PC-9 (cell line): ENCODE measurements at regions not wholly inside any gene's neighbourhood (a gene's known extent, or its start where the extent isn't known, plus 50 kb on each side); places are given as distances from the start of the nearest gene placed in this dataset.

Experiments used
- BruUV-seq: library from RNA; stranded (reverse); fragments of 400-500 nt; replicated peaks from 2 replicates; lab custom pipeline; 2021; lab: Mats Ljungman, UMichigan
- CTCF ChIA-PET: fragments of 300-600 bp; sonication (Branson Sonifier 250); formaldehyde crosslinking; loops from one replicate; lab custom pipeline; 2022; ENCODE audit warnings: antibody characterized with exemption; lab: Charles Lee
- POLR2A ChIA-PET: fragments of 300-600 bp; sonication (Branson Sonifier 250); formaldehyde crosslinking; loops from one replicate; lab custom pipeline; 2022; ENCODE audit warnings: antibody characterized with exemption; ENCODE audit not compliant: unreplicated experiment; lab: Charles Lee
- DNase-seq, 2 experiments: peaks; one replicate each; pipeline versions ENCODE4 v3.0.0 to v3.0.0-alpha.2; 2015 to 2022; ENCODE audit warnings: mixed read lengths in 1 of 2
- H2AFZ ChIP-seq: fragments of 200-600 bp; sonication (generic); 2 replicates; pipeline ENCODE4 v1.8.1; 2017; ENCODE audit warnings: antibody characterized with exemption
- H3F3A ChIP-seq: fragments of 200-600 bp; sonication (generic); 2 replicates; pipeline ENCODE4 v1.8.1; 2017; ENCODE audit warnings: antibody characterized with exemption, mild to moderate bottlenecking, low read depth; ENCODE audit not compliant: insufficient read depth
- H3K27ac ChIP-seq: fragments of 200-600 bp; sonication (generic); 2 replicates; pipeline ENCODE4 v1.6.1; 2016; ENCODE audit warnings: mixed run types
- H3K27me3 ChIP-seq: fragments of 200-600 bp; sonication (generic); 2 replicates; pipeline ENCODE4 v1.6.1; 2016; ENCODE audit warnings: low read depth, mixed run types; ENCODE audit not compliant: insufficient read depth
- H3K36me3 ChIP-seq: fragments of 200-600 bp; sonication (generic); 2 replicates; pipeline ENCODE4 v1.6.1; 2016; ENCODE audit warnings: low read depth, mixed run types
- H3K4me1 ChIP-seq: fragments of 200-600 bp; sonication (generic); replicated peaks from 2 replicates; pipeline ENCODE4 v1.6.1; 2016; ENCODE audit warnings: mixed run types; ENCODE audit not compliant: insufficient read depth
- H3K4me2 ChIP-seq: fragments of 200-600 bp; sonication (generic); 2 replicates; pipeline ENCODE4 v1.6.1; 2017; ENCODE audit warnings: mixed run types
- H3K4me3 ChIP-seq: fragments of 200-600 bp; sonication (generic); 2 replicates; pipeline ENCODE4 v1.6.1; 2016; ENCODE audit warnings: mixed run types
- H3K79me2 ChIP-seq: fragments of 200-600 bp; sonication (generic); 2 replicates; pipeline ENCODE4 v1.6.1; 2017; ENCODE audit warnings: low read depth, mixed run types
- H3K9me2 ChIP-seq: fragments of 200-600 bp; sonication (generic); 2 replicates; pipeline ENCODE4 v1.8.1; 2017; ENCODE audit warnings: mild to moderate bottlenecking; ENCODE audit not compliant: insufficient read depth
- H3K9me3 ChIP-seq: fragments of 200-600 bp; sonication (generic); 2 replicates; pipeline ENCODE4 v1.8.1; 2016; ENCODE audit warnings: low read depth; ENCODE audit not compliant: insufficient read depth
- H4K20me1 ChIP-seq: fragments of 200-600 bp; sonication (generic); 2 replicates; pipeline ENCODE4 v1.8.1; 2017; ENCODE audit not compliant: insufficient read depth
- CTCF ChIP-seq: fragments of 200-600 bp; sonication (generic); conservative IDR thresholded peaks from 2 replicates; pipeline ENCODE4 v1.6.1; 2017; ENCODE audit warnings: mixed run types, antibody characterized with exemption, mild to moderate bottlenecking, moderate library complexity
- EZH2 ChIP-seq: fragments of 200-600 bp; sonication (generic); IDR thresholded peaks from 2 replicates; pipeline ENCODE4 v1.8.0; 2017; ENCODE audit warnings: antibody characterized with exemption, low read depth
- intact Hi-C: fragments of 100-400 bp; cut with micrococcal nuclease; formaldehyde crosslinking; loops from one replicate; pipeline ENCODE4 v1.10.0; 2022; ENCODE audit not compliant: unreplicated experiment

- H3K9me2 ChIP-seq, result no peaks in the 10 kb centered on the region
- BruUV-seq, result no TSS peak
- no peaks in the 10 kb centered on the region for H3K36me3 ChIP-seq
- H3F3A ChIP-seq, result no peaks in the 10 kb centered on the region
- no peak overlapping the region for H3K4me2 ChIP-seq
- 0 out of 2 replicates have a peak, but pooled peaks cover 4% of the 10 kb centered on the region for H3K9me3 ChIP-seq
- no peak overlapping the region for H3K4me3 ChIP-seq
- H3K4me1 ChIP-seq, result no peaks in the 10 kb centered on the region
- intact Hi-C loops, result no loop called here
- H3K79me2 ChIP-seq, result no peaks in the 10 kb centered on the region
- no peaks in the 10 kb centered on the region for H4K20me1 ChIP-seq
- H3K27me3 ChIP-seq, result no peaks in the 10 kb centered on the region
- no peak overlapping the region for H2AFZ ChIP-seq
- no peak overlapping the region for H3K27ac ChIP-seq
- no peak for DNase-seq
- TF ChIP-seq CTCF (no peak), EZH2 (no peak)
- CTCF ChIA-PET, result no interaction called here
- POLR2A ChIA-PET, result no interaction called here
Measured at GRCh38 chr15:95832668-95833067, 497.8 kb upstream of the NR2F2 start.

DNA sequence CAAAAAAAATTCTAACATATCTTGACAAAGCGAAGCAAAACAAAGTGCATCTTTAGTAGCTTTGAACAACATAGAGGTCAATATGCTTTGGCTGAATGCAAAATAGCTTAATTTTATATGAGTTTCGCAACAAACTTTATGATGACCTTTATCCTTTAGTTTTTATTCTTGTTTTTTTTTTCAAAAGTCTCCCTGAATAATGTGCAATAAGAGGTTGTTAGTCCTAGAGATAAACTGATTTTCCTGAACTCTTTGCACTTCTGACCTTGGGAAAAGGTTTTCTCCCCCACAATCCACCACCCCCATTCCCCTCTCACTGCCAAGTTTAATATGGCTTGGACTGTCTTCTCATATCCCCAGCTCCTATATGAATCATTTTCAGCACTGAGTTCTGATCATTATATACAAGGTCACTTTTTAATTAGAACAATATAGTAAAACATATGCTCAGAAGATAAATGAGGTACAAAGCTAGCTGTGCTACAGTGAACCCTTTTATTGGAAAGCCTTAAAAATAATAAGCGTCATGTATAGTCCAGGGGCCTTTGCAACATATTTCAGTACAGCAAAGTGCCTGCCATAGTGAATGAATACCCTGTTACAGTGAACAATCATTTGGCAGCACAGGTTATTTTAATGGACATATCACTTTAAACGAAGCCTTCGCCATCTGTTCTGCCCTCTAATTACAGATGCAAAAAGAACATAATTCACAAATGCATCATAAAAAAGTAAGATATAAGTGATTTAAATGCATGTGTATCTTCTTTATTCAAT is 496.3 kb upstream of the NR2F2 start:
- no peak overlapping the region for H3K27ac ChIP-seq
- H3K9me2 ChIP-seq, result no peaks in the 10 kb centered on the region
- TF ChIP-seq EZH2, result no peak
- TF ChIP-seq CTCF, result no peak
- ChIA-PET POLR2A (no interaction called here), CTCF (interaction anchor here (0.6 kb wide), 1 partner anchor 127 kb away, joined by 3 read pairs; no protein-coding TSS in a partner anchor)
- no peak overlapping the region for H3K4me2 ChIP-seq
- BruUV-seq, result no TSS peak
- no peaks in the 10 kb centered on the region for H3K36me3 ChIP-seq
- H3K27me3 ChIP-seq, result no peaks in the 10 kb centered on the region
- H4K20me1 ChIP-seq, result no peaks in the 10 kb centered on the region
- no peaks in the 10 kb centered on the region for H3F3A ChIP-seq
- H3K9me3 ChIP-seq, result 0 out of 2 replicates have a peak, but pooled peaks cover 4% of the 10 kb centered on the region
- intact Hi-C loops, result no loop called here
- H3K79me2 ChIP-seq, result no peaks in the 10 kb centered on the region
- no peak overlapping the region for H3K4me3 ChIP-seq
- no peak overlapping the region for H2AFZ ChIP-seq
- H3K4me1 ChIP-seq, result no peaks in the 10 kb centered on the region
- DNase-seq, result no peak

GRCh38 chr15:95836536-95836935 is 494.0 kb upstream of the NR2F2 start:
- Histone ChIP-seq H2AFZ (no peak overlapping the region), H3K27me3 (no peaks in the 10 kb centered on the region), H3F3A (no peaks in the 10 kb centered on the region), H3K36me3 (no peaks in the 10 kb centered on the region), H3K27ac (no peak overlapping the region), H3K79me2 (no peaks in the 10 kb centered on the region), H3K4me2 (no peak overlapping the region), H4K20me1 (no peaks in the 10 kb centered on the region), H3K4me1 (no peaks in the 10 kb centered on the region), H3K9me2 (no peaks in the 10 kb centered on the region), H3K9me3 (no peaks in the 10 kb centered on the region), H3K4me3 (no peak overlapping the region)
- no peak for DNase-seq
- intact Hi-C loops, result no loop called here
- ChIA-PET POLR2A (no interaction called here), CTCF (no interaction called here)
- no peak for TF ChIP-seq CTCF
- TF ChIP-seq EZH2, result no peak
- BruUV-seq, result no TSS peak
